ENCODE measurements at regions not wholly inside any gene's neighbourhood (a gene's known extent, or its start where the extent isn't known, plus 50 kb on each side); places are given as distances from the start of the nearest gene placed in this dataset.

GRCh38 chr1:67536957-67537666 lies 106.9 kb upstream of the SERBP1 start:
- TF ChIP-seq, protein P1, sequence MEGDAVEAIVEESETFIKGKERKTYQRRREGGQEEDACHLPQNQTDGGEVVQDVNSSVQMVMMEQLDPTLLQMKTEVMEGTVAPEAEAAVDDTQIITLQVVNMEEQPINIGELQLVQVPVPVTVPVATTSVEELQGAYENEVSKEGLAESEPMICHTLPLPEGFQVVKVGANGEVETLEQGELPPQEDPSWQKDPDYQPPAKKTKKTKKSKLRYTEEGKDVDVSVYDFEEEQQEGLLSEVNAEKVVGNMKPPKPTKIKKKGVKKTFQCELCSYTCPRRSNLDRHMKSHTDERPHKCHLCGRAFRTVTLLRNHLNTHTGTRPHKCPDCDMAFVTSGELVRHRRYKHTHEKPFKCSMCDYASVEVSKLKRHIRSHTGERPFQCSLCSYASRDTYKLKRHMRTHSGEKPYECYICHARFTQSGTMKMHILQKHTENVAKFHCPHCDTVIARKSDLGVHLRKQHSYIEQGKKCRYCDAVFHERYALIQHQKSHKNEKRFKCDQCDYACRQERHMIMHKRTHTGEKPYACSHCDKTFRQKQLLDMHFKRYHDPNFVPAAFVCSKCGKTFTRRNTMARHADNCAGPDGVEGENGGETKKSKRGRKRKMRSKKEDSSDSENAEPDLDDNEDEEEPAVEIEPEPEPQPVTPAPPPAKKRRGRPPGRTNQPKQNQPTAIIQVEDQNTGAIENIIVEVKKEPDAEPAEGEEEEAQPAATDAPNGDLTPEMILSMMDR (conservative IDR thresholded peaks at IDR 0.05 in 1 of 2, IDR thresholded peaks at IDR 0.05 in 1 of 2; ENCODE audit: low read depth in 1 of 2, low read length in 2 of 2), result no peak
- no peak for TF ChIP-seq EZH2 (IDR thresholded peaks at IDR 0.05; ENCODE audit: low read length, missing control alignments)

All from fibroblast of lung (primary cell).